ENCODE measurements at regions not wholly inside any gene's neighbourhood (a gene's known extent, or its start where the extent isn't known, plus 50 kb on each side); places are given as distances from the start of the nearest gene placed in this dataset.

DNA sequence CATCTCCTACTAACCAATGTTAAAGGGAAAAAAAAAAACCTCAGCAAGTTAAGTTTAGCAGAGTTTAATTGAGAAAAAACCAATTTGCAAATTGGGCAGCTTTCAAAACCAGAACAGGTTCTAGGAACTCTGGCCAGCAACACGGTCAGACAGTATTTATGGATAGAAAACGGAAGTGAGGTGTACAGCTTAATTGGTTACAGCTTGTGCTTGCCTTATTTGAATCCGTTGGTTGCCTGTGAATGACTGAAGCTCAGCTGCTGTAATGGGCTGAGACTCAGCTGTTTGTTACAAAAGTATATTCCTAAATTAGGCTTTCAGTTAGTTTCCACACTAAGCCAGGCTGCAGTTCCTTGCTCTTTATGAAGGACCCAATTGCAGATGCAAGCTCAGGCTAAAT, 217.0 kb downstream of the SREK1 start:
- no peaks in the 10 kb centered on the region for H3K9me3 ChIP-seq (ENCODE audit: low read length)
- no peak overlapping the region for H3K27ac ChIP-seq (ENCODE audit: low read depth, low read length)
- H3K36me3 ChIP-seq (ENCODE audit: insufficient read depth, low read length): no peaks in the 10 kb centered on the region
- no peak overlapping the region for H3K4me3 ChIP-seq (ENCODE audit: low read length)
- no peaks in the 10 kb centered on the region for H3K4me1 ChIP-seq (ENCODE audit: insufficient read depth, low read length)
- CTCF ChIA-PET: no interaction called here
- Mint-ChIP-seq H3K9me3 (no peaks in the 10 kb centered on the region), H3K27ac (no peak overlapping the region), H3K4me1 (no peaks in the 10 kb centered on the region), H3K36me3 (no peaks in the 10 kb centered on the region), H3K4me3 (no peak overlapping the region), H3K27me3 (peaks cover 3 to 31% of the 10 kb centered on the region in 2 donors)
- DNase-seq: no peak
- no peaks in the 10 kb centered on the region for H3K27me3 ChIP-seq (ENCODE audit: insufficient read depth, low read length, poor library complexity, severe bottlenecking)
- POLR2A ChIA-PET: no interaction called here

GRCh38 chr5:66362046-66362445, 217.9 kb downstream of the SREK1 start:
- no peaks in the 10 kb centered on the region for H3K9me3 Mint-ChIP-seq
- ChIA-PET POLR2A (no interaction called here), CTCF (no interaction called here)

DNA sequence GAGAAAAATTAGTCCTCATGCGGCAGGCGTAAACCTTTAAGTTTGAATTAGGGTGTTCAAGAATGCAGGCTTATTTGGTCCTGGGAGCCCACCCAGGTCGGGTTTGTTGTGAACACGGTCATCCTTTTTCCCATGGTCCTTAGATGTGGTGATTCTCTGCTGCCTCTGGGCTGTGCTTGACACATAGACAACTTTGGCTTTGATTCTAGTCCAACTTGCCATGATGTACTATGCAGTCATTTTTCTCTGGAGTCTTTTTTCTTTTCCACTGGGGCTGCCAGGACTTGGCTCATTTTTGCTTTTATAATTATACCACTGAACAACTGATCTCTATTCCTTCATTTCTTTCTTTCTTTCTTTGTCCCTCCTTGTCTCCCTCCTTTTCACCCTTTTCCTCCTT, 218.6 kb downstream of the SREK1 start:
- POLR2A ChIA-PET: no interaction called here
- Histone ChIP-seq H3K27me3 (ENCODE audit: insufficient read depth, low read length, poor library complexity, severe bottlenecking) (no peaks in the 10 kb centered on the region), H3K4me3 (ENCODE audit: low read length) (no peak overlapping the region), H3K9me3 (ENCODE audit: low read length) (no peaks in the 10 kb centered on the region), H3K4me1 (ENCODE audit: insufficient read depth, low read length) (no peaks in the 10 kb centered on the region), H3K27ac (ENCODE audit: low read depth, low read length) (no peak overlapping the region), H3K36me3 (ENCODE audit: insufficient read depth, low read length) (no peaks in the 10 kb centered on the region)
- no peak overlapping the region for H3K4me3 Mint-ChIP-seq
- H3K36me3 Mint-ChIP-seq: no peaks in the 10 kb centered on the region
- no peak overlapping the region for H3K27ac Mint-ChIP-seq
- H3K4me1 Mint-ChIP-seq: no peaks in the 10 kb centered on the region
- H3K27me3 Mint-ChIP-seq: peaks cover 3 to 38% of the 10 kb centered on the region in 2 donors
- DNase-seq: no peak
- CTCF ChIA-PET: no interaction called here
- no peaks in the 10 kb centered on the region for H3K9me3 Mint-ChIP-seq

More at GRCh38 chr5:66362046-66362445, 217.9 kb downstream of the SREK1 start:
- no peaks in the 10 kb centered on the region for H3K4me1 Mint-ChIP-seq
- Histone ChIP-seq H3K36me3 (ENCODE audit: insufficient read depth, low read length) (no peaks in the 10 kb centered on the region), H3K4me1 (ENCODE audit: insufficient read depth, low read length) (no peaks in the 10 kb centered on the region), H3K4me3 (ENCODE audit: low read length) (no peak overlapping the region), H3K27me3 (ENCODE audit: insufficient read depth, low read length, poor library complexity, severe bottlenecking) (no peaks in the 10 kb centered on the region), H3K9me3 (ENCODE audit: low read length) (no peaks in the 10 kb centered on the region), H3K27ac (ENCODE audit: low read depth, low read length) (no peak overlapping the region)
- H3K27ac Mint-ChIP-seq: peak overlapping the region in 1 of 8 donors; percentile 75
- H3K36me3 Mint-ChIP-seq: no peaks in the 10 kb centered on the region
- H3K4me3 Mint-ChIP-seq: peak overlapping the region in 1 of 7 donors; percentile 38
- DNase-seq: no peak
- peaks cover 3 to 38% of the 10 kb centered on the region in 2 donors for H3K27me3 Mint-ChIP-seq

- Histone ChIP-seq H3K4me3 (ENCODE audit: low read length) (no peak overlapping the region), H3K36me3 (ENCODE audit: insufficient read depth, low read length) (no peaks in the 10 kb centered on the region), H3K4me1 (ENCODE audit: insufficient read depth, low read length) (no peaks in the 10 kb centered on the region), H3K27me3 (ENCODE audit: insufficient read depth, low read length, poor library complexity, severe bottlenecking) (no peaks in the 10 kb centered on the region), H3K27ac (ENCODE audit: low read depth, low read length) (no peak overlapping the region), H3K9me3 (ENCODE audit: low read length) (no peaks in the 10 kb centered on the region)
- Mint-ChIP-seq H3K4me1 (no peaks in the 10 kb centered on the region), H3K9me3 (no peaks in the 10 kb centered on the region), H3K4me3 (no peak overlapping the region), H3K27me3 (peaks cover 3 to 41% of the 10 kb centered on the region in 2 donors), H3K36me3 (no peaks in the 10 kb centered on the region), H3K27ac (no peak overlapping the region)
- CTCF ChIA-PET: no interaction called here
- POLR2A ChIA-PET: no interaction called here
- DNase-seq: no peak
These were observed 219.0 kb downstream of the SREK1 start for GRCh38 chr5:66363097-66363496.

DNA sequence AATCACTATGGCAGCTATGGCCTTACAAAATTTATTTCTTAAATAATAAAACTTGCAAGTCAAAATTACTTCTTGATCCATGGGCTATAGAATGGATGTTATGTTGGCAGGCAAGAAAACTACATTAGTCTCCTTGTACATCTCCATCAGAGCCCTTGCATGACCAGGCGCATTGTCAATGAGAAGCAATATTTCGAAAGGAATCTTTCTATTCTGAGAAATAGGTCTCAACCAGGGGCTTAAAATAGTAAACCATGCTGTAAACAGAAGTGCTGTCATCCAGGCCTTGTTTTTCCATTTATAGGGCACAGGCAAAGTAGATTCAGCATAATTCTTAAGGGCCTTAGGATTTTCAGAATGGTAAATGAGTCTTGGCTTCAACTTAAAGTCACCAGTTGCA, 220.1 kb downstream of the SREK1 start:
- no peaks in the 10 kb centered on the region for H3K36me3 ChIP-seq (ENCODE audit: insufficient read depth, low read length)
- H3K27me3 ChIP-seq (ENCODE audit: insufficient read depth, low read length, poor library complexity, severe bottlenecking): no peaks in the 10 kb centered on the region
- H3K27ac Mint-ChIP-seq: no peak overlapping the region
- H3K9me3 Mint-ChIP-seq: no peaks in the 10 kb centered on the region
- H3K36me3 Mint-ChIP-seq: no peaks in the 10 kb centered on the region
- POLR2A ChIA-PET: no interaction called here
- H3K4me3 ChIP-seq (ENCODE audit: low read length): no peak overlapping the region
- H3K4me1 ChIP-seq (ENCODE audit: insufficient read depth, low read length): no peaks in the 10 kb centered on the region
- H3K4me1 Mint-ChIP-seq: no peaks in the 10 kb centered on the region
- H3K9me3 ChIP-seq (ENCODE audit: low read length): no peaks in the 10 kb centered on the region
- H3K27me3 Mint-ChIP-seq: peaks cover 5 to 38% of the 10 kb centered on the region in 2 donors
- no peak overlapping the region for H3K27ac ChIP-seq (ENCODE audit: low read depth, low read length)
- CTCF ChIA-PET: no interaction called here
- H3K4me3 Mint-ChIP-seq: no peak overlapping the region
- DNase-seq: no peak

DNA sequence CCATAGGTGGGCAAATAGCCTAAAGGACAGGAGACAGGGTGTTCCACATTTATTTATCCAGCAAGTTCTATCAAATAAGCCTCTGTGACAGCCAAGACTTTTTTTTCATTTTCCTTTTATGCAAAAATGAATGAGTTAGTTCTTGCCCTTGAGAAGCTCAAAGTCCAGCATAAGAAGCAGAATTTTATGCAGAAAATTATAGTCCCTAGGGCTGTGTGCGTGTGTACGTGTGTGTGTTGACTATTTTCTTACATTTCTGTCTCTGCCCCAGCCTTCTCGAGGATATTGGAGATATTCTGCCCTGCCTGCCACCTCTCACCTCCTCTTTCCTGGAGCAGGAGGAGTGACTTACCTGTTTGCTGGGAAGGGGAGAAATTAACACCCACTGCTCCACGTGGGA, 221.9 kb downstream of the SREK1 start:
- CTCF ChIA-PET: no interaction called here
- Histone ChIP-seq H3K36me3 (ENCODE audit: insufficient read depth, low read length) (no peaks in the 10 kb centered on the region), H3K27me3 (ENCODE audit: insufficient read depth, low read length, poor library complexity, severe bottlenecking) (no peaks in the 10 kb centered on the region)

DNA sequence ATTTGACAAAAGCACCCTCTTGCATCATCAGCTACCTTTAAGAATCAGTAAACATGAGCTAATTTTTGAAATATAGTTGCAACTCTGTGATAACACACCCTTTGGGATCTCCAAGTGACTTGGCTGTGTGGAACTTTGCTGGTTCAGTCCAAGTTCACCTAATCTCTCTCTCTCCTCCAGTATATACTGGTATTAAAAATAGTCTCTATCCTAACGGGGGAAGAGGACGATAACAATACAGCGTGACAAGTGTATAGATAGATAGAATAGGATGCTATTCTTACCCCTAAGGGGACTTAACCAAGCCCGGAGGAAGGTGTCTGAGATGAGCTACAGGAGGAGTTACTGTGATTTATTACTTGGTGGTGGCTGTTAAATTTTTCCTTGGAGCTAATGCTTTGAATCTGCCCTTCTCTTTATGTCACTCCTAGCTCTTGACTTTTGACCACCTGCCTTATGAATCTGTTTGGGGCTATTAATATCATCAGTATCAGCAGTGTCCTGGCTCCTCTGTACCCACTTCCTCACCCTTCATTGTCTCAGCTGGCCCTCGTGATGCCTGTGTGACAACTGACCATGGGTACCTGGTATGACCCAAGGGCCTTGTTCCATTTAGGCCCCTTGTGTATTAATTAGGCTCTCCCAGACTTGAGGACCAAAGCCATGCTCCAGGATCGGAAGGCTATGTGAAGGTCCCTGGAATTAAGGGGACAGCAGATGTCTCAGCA, 223.9 kb downstream of the SREK1 start:
- Mint-ChIP-seq H3K4me3 (no peak overlapping the region), H3K27me3 (peaks cover 2 to 29% of the 10 kb centered on the region in 2 donors), H3K9me3 (no peaks in the 10 kb centered on the region), H3K36me3 (no peaks in the 10 kb centered on the region), H3K27ac (no peak overlapping the region), H3K4me1 (no peaks in the 10 kb centered on the region)
- no peaks in the 10 kb centered on the region for H3K4me1 ChIP-seq (ENCODE audit: insufficient read depth, low read length)
- H3K4me3 ChIP-seq (ENCODE audit: low read length): no peak overlapping the region
- ChIA-PET POLR2A (no interaction called here), CTCF (no interaction called here)
- no peaks in the 10 kb centered on the region for H3K9me3 ChIP-seq (ENCODE audit: low read length)
- no peak for DNase-seq
- no peaks in the 10 kb centered on the region for H3K27me3 ChIP-seq (ENCODE audit: insufficient read depth, low read length, poor library complexity, severe bottlenecking)
- H3K36me3 ChIP-seq (ENCODE audit: insufficient read depth, low read length): no peaks in the 10 kb centered on the region
- H3K27ac ChIP-seq (ENCODE audit: low read depth, low read length): no peak overlapping the region

More for the DNA sequence above, 221.9 kb downstream of the SREK1 start:
- Histone ChIP-seq H3K27ac (ENCODE audit: low read depth, low read length) (no peak overlapping the region), H3K4me3 (ENCODE audit: low read length) (no peak overlapping the region), H3K9me3 (ENCODE audit: low read length) (no peaks in the 10 kb centered on the region), H3K4me1 (ENCODE audit: insufficient read depth, low read length) (no peaks in the 10 kb centered on the region)
- Mint-ChIP-seq H3K27ac (peak overlapping the region in 1 of 8 donors; percentile 55), H3K36me3 (no peaks in the 10 kb centered on the region), H3K4me3 (no peak overlapping the region), H3K4me1 (no peaks in the 10 kb centered on the region), H3K27me3 (peaks cover 5 to 38% of the 10 kb centered on the region in 2 donors), H3K9me3 (no peaks in the 10 kb centered on the region)
- POLR2A ChIA-PET: no interaction called here
- no peak for DNase-seq

- Mint-ChIP-seq H3K36me3 (no peaks in the 10 kb centered on the region), H3K4me1 (no peaks in the 10 kb centered on the region), H3K27ac (no peak overlapping the region), H3K27me3 (peaks cover 2 to 24% of the 10 kb centered on the region in 2 donors), H3K4me3 (no peak overlapping the region), H3K9me3 (no peaks in the 10 kb centered on the region)
- H3K4me1 ChIP-seq (ENCODE audit: insufficient read depth, low read length): no peaks in the 10 kb centered on the region
- ChIA-PET CTCF (no interaction called here), POLR2A (no interaction called here)
- H3K9me3 ChIP-seq (ENCODE audit: low read length): no peaks in the 10 kb centered on the region
- H3K36me3 ChIP-seq (ENCODE audit: insufficient read depth, low read length): no peaks in the 10 kb centered on the region
- no peak for DNase-seq
- no peak overlapping the region for H3K4me3 ChIP-seq (ENCODE audit: low read length)
- no peak overlapping the region for H3K27ac ChIP-seq (ENCODE audit: low read depth, low read length)
- H3K27me3 ChIP-seq (ENCODE audit: insufficient read depth, low read length, poor library complexity, severe bottlenecking): no peaks in the 10 kb centered on the region
These were observed 224.7 kb downstream of the SREK1 start for GRCh38 chr5:66368811-66369210.
